ENCODE measurements at regions not wholly inside any gene's neighbourhood (a gene's known extent, or its start where the extent isn't known, plus 50 kb on each side); places are given as distances from the start of the nearest gene placed in this dataset.
"Not testable (repeated sequence)": the region's sequence is repeated elsewhere in the genome, so short reads cannot be mapped to it uniquely, and the experiment has no call there.

DNA sequence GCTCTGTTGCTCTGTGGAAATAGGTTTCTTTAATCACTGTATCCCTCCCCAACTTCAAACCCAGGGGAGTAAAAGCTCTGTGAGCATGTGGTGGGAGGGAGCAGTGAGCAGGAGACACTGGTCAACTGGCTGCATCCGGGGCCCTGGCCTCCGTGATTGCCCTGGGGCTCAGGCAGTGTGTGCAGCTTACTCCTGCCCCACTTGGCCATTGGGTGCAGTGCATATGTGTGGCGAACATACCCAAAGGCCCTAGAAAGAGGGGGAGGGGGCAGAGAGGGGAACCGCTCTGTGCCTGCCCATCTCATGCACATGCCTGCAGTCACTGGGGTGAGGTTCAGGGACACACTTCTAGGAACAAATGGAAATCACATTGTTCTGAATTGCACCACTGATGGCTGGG is 378.7 kb downstream of the ZBBX start:
- no peak for DNase-seq (ENCODE audit: low spot score)

GRCh38 chr3:166993015-166993630 is 387.0 kb downstream of the ZBBX start:
- DNase-seq (ENCODE audit: low spot score): no peak

GRCh38 chr3:166986000-166986399 is 394.1 kb downstream of the ZBBX start:
- peak; percentile 11 for DNase-seq (ENCODE audit: low spot score)

GRCh38 chr3:166975796-166976195 is 404.3 kb downstream of the ZBBX start:
- not testable (repeated sequence) for DNase-seq (ENCODE audit: low spot score)

GRCh38 chr3:166967714-166968113 is 412.4 kb downstream of the ZBBX start:
- not testable (repeated sequence) for DNase-seq (ENCODE audit: low spot score)

DNA sequence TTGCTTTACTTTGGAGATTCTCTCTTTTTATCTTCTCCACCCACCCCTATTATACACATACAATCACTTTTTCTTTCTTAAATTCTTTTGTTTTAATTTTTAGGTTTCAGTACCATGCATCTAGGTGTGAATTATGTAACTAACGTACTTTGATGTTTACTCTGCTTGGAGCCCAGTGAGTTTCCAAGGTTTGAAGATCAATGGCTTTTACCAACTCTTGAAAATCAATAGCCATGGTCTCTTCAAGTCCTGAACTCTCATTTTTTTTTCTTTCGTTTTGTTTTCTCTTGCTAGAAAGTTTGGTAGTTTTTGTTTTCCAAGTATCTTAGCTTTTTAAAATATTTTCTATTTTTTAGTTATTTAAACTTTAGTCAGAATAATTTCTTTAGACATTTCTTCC is 417.2 kb downstream of the ZBBX start:
- no peak for DNase-seq (ENCODE audit: low spot score)

DNA sequence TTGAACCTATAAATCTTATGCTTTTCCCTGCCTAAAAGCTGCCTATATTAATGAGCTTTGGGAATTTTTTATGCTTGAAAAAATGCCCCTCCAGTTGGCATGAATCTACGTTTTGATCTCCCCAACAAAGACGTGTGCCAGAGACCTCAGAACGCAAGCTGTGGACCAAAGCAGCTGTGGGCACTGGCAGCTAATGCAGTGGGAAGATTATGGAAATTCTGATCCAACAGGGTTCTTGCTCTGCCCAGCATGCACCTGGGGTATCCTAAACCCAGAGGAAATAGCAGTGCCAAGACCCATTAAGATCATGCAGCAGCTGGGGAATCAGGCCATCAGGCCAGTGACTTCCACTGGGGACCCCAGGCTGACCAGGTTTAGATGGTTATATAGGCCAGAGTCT is 423.0 kb downstream of the ZBBX start:
- no peak for DNase-seq (ENCODE audit: low spot score)

GRCh38 chr3:166955201-166955939 is 424.7 kb downstream of the ZBBX start:
- peak; percentile 74 for DNase-seq (ENCODE audit: low spot score)

DNA sequence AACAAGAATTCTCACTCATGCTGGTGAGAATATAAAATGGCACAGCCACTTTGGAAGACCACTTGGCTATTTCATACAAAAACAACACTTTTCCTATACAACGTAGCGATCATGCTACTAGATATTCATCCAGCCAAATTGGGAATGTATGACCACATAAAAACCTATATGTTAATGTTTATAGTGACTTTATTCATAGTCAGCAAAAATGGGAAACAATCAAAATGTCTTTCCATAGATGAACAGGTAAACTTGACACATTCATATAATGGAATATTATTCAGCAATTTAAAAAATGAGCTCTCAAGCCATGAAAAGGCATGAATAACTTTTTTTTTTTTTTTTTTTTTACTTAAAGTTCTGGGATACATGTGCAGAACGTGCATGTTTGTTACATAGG is 445.2 kb downstream of the ZBBX start:
- DNase-seq (ENCODE audit: low spot score): no peak

DNA sequence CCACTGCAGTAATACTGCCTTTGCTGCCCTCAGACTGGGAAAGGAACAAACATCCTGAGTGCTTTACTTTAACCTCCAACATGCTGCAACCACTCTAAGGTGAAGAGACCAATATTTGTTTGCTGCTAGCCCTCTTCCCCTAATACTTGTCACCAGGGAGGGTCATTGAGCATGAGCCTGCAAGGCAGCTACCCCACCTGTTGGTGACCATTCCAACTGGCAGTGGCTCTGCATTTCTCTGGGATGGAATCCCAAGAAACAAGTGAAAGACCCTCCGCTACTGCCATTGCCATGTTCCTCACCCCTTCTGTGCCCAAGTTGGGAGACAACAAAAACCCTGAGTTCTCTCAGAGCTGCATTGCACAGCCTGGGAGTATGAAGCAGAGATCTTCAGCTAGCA is 462.7 kb downstream of the ZBBX start:
- DNase-seq (ENCODE audit: low spot score): no peak

- DNase-seq (ENCODE audit: low spot score): no peak
Measured at GRCh38 chr3:166902374-166902773, 477.7 kb downstream of the ZBBX start.

DNA sequence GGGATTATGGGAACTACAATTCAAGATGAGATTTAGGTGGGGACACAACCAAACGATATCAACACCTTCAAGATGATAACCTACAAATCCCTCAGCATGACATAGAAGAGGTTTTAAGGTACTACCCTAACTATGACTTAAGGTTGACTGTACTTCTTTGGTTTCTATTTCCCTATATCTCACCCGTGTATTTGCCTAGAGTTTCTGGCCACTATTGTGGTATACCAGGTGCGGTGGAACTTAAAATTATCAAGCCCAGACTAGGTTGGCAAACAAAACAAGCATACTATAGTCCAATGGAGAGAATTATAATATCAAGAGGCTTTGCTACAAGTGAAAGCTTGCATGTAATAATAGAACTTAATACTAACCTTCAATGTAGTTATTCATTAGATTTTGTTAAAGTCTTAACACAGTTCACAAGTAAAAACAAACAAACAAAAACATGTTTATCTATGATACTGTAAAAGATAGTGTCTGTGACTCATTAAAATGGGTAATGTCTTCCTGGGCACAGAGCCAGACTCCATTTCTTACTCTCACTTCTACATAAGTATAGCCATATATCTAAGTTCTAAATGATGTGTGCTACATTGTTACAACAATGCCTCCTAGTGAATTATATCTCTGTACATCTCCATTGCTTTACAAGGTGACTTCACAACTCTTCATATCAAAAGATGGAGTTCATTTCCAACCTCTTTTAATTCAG is 479.1 kb downstream of the ZBBX start:
- peak; percentile 26 for DNase-seq (ENCODE audit: low spot score)

- no peak for DNase-seq (ENCODE audit: low spot score)
Measured at GRCh38 chr3:166897811-166898210, 482.3 kb downstream of the ZBBX start.

DNA sequence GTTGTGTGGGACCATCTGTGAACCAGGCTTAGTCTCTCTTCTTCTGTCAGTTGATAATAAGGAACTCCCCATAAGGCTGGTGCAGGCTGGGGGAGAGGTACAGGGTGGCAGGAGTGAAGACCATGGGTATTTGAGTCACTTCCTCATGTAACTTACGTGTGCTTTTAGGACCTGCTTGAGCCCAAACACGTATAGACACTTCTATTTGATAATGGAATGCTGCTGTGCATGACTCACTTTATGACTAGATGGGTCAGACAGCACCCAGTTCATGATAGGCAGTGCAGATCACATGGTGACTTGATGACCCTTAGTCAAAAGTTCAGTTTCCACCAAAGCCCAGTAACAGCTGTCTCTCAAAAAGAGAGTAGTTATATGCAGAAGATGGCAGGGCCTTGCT is 490.9 kb downstream of the ZBBX start:
- no peak for DNase-seq (ENCODE audit: low spot score)

DNA sequence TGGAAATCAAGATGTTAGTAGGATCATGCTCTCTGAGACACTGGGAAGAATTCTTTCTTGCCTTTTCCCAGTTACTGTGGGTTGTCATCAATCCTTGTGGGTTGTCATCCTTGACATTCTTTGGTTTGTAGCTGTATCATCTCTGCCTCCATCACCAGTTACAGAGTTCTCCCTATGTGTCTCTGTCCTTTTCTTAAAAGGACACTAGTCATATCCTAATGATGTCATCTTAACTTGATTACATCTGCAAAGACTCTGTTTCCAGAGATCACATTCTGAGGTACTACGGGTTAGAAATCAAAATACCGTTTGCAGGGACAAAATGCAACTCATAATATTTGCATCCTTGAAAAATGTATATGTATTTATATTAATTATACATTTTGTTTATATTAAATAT is 500.4 kb downstream of the ZBBX start:
- DNase-seq (ENCODE audit: low spot score): no peak

GRCh38 chr3:166877971-166878370 is 502.1 kb downstream of the ZBBX start:
- DNase-seq (ENCODE audit: low spot score): no peak

- no peak for DNase-seq (ENCODE audit: low spot score)
Measured at GRCh38 chr3:166864473-166865467, 515.3 kb downstream of the ZBBX start.

DNA sequence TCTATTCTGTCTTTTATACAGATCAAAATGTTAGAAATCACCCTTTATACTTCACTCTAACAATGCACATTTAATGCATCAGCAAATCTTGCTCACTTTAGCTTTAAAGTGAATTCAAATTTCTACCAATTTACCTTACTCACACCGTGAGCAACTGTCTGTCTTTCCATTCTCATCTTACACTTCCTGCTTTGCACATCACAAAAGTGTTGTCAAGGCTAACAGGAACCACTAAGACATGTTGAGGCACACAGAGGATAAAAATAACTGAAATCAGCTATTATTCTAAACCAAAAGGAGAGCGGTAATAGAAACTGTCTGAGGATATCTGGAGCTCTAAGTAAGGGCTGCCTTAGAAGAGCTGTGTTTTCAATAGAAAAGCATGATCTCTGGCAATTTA is 519.9 kb downstream of the ZBBX start:
- DNase-seq (ENCODE audit: low spot score): no peak

GRCh38 chr3:166844329-166844728 is 535.8 kb downstream of the ZBBX start:
- no peak for DNase-seq (ENCODE audit: low spot score)

DNA sequence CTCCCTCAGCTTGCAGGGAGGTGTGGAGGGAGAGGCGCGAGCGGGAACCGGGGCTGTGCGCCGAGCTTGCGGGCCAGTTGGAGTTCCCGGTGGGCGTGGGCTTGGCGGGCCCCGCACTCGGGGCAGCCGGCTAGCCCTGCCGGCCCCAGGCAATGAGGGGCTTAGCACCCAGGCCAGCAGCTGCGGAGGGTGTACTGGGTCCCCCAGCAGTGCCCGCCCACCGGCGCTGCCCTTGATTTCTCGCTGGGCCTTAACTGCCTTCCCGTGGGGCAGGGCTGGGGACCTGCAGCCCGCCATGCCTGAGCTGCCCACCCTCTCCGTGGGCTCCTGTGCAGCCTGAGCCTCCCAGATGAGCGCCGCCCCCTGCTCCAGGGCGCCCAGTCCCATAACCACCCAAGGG is 537.3 kb downstream of the ZBBX start:
- DNase-seq (ENCODE audit: low spot score): not testable (repeated sequence)

GRCh38 chr3:166837535-166837934 is 542.6 kb downstream of the ZBBX start:
- peak; percentile 42 for DNase-seq (ENCODE audit: low spot score)

DNA sequence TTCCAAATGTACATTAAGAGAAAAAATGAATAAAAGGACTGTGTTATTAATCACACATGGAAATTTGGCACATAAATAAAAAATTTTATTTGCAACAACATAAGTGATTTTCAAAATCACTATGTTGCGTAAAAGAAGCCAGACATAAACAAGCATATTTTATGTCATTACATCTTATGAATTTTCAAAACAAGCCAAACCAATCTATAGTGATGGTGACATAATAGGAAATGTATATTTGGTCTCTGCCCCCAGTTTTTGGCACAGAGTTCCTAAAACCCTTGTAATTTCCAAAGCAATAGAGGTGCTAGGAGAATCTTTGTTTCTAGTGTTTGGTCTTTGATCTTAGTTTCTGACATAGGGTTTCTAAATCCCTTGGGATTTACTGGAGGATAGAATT is 543.3 kb downstream of the ZBBX start:
- no peak for DNase-seq (ENCODE audit: low spot score)

Data from A172 (cell line).